ENCODE measurements at regions not wholly inside any gene's neighbourhood (a gene's known extent, or its start where the extent isn't known, plus 50 kb on each side); places are given as distances from the start of the nearest gene placed in this dataset.

DNA sequence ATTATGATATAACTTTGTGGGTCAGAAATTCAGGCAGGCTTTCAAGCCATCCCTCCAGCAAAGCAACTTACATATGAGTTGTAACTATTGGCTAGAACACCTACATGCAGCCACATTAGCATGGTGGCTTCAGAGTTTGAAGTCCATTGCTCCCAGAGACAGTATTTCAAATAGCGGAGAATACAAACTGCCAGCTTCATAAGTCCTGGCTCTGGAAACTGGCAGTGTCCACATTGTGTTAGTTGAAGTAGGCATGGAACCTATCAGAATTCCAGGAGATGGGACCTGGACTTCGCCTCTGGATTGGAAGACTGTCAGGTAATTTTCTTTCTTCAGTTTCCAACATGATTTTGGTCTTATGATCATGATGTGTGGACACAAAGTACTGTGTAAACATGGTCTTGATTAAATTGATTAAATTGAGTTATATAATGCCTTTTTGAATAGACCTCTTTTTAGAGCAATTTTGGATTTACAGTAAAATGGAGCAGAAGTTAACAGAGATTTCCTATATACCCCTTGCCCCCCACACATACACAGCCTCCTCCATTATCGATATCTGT is 209.9 kb upstream of the NAV2 start:
- no peak for TF ChIP-seq CTCF (IDR thresholded peaks at IDR 0.05)

DNA sequence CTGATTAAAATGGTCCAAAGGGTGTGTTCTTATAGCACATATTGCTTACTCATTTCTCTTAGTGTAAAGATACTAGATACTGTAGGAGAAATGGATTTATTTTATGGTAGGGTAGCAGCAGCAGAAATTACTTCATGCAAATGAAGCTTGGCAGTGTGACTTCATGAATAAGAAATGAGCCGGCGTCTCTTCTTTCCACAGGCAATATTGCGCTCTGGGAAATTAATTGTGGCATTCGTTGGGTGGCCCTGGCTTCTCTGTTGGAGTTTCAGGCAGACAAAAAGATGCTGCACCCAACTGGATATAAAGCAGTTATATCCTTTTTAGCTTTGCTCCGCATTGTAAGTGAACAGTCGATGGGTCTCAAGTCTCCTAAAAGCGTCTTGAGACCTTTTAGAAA is 211.0 kb upstream of the NAV2 start:
- TF ChIP-seq CTCF (IDR thresholded peaks at IDR 0.05): no peak

GRCh38 chr11:19499999-19500398 is 212.6 kb upstream of the NAV2 start:
- TF ChIP-seq CTCF (IDR thresholded peaks at IDR 0.05): no peak

GRCh38 chr11:19499026-19499669 is 213.5 kb upstream of the NAV2 start:
- no peak for TF ChIP-seq CTCF (IDR thresholded peaks at IDR 0.05)

- TF ChIP-seq CTCF (IDR thresholded peaks at IDR 0.05): no peak
Measured at GRCh38 chr11:19493446-19494213, 219.0 kb upstream of the NAV2 start.

DNA sequence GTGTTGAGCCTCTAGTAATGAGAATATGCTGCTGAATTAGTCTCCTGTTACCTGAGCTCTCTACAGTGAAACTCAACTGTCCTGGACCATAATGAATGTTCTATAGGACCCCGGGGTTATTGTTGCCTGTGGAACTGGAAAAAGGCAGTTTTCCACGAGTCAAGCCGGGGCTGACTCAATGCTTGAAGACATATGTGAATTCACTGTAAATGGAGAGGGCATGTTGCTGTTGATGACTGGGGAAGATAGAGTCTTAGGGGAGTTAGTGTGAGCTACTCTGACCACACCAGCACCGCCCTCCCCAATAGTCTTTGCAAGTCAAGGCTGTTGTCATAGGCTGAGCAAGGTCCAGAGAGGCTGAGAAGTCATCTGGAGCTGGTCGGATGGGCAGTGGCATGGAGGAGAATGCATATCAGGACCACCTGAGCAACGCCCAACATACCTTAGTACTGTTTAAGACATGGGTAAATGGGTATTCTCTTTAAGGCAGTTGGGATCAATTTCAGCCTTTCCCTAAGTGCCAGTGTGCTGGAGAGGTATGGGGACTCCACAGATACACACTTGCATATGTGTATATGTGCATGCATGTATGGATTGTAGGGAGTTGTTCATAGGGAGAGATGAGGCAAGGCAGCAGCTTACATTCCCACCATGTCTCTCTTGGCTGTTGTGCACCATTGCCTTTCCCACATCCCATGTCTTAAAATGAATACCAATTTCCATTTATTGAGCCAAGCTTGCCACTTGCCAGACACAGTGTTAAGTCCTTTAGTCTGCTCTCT is 230.1 kb upstream of the NAV2 start:
- TF ChIP-seq CTCF (IDR thresholded peaks at IDR 0.05): no peak

- no peak for TF ChIP-seq CTCF (IDR thresholded peaks at IDR 0.05)
Measured at GRCh38 chr11:19480540-19480939, 232.1 kb upstream of the NAV2 start.

Data from LNCAP (cell line).